Vagina (tissue), 2 donors: ENCODE measurements at regions not wholly inside any gene's neighbourhood (a gene's known extent, or its start where the extent isn't known, plus 50 kb on each side); places are given as distances from the start of the nearest gene placed in this dataset.

ENCODE experiments used
- CTCF ChIP-seq, 3 experiments: fragments of 450-650 bp in 2 of 3; fragments of 200-600 bp in 1 of 3; sonication (generic) in 1 of 3; IDR thresholded peaks; one replicate each; pipeline ENCODE4 v1.5.1; 2017 to 2019; ENCODE audit warnings: antibody characterized with exemption in 3 of 3, mild to moderate bottlenecking in 2 of 3, moderate library complexity in 2 of 3
- POLR2A ChIP-seq, 2 donors: fragments of 450-650 bp; IDR thresholded peaks; one replicate each; pipeline ENCODE4 v1.6.1; 2017; ENCODE audit warnings: antibody characterized with exemption in 2 of 2, mild to moderate bottlenecking in 2 of 2, moderate library complexity in 2 of 2

- no peak for TF ChIP-seq CTCF (IDR thresholded peaks at IDR 0.05)
- TF ChIP-seq POLR2A (IDR thresholded peaks at IDR 0.05): no peak
These were observed 1059.6 kb upstream of the RAG2 start for GRCh38 chr11:37657645-37658044.
